Islet precursor cell (in vitro differentiated cells): ENCODE measurements at regions not wholly inside any gene's neighbourhood (a gene's known extent, or its start where the extent isn't known, plus 50 kb on each side); places are given as distances from the start of the nearest gene placed in this dataset.
"Not testable (repeated sequence)": the region's sequence is repeated elsewhere in the genome, so short reads cannot be mapped to it uniquely, and the experiment has no call there.

ENCODE experiments used
- DNase-seq: peaks from one replicate; pipeline ENCODE4 v3.0.0-alpha.2; 2018

DNA sequence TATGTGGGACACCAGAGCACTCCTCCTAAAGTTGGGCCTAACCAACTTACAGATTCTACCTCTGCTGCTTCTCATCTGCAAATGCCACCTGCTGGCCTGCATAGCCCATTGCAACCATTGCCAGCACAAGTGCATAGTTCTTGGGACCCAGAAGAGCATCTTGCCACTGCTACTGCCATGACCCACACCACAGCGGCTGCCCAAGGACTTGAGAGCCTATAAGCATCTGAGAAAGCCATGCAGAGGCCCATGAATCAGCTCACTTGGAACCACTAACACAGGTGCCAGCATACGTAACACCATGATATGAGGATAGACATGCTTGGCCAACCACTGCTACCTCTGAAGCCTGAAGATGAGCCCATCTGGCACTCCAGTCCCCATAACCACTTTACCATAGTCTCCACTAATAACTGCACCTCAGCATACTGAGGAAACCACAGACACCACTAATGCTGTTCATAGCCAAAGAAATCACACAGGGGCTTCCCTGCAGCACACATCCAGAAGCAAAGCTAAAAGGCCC, 258.1 kb upstream of the AGTR2 start:
- no peak for DNase-seq

DNA sequence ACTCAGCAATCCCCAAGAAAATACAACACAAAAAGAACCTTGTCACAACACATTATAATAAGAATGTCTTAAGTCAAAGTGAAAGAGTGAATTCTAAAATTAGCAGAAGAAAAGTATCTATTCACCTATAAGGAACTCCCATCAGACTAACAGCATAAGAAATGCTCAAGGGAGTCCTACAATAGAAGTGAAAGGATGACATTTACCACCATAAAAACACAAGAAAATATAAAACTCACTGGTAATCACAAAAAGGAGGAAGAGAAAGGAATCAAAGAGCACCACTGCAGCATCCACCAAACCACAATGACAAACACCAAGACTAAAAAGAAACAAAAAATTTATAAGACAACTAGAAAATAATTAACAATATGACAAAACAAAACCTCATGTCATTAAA, 257.0 kb upstream of the AGTR2 start:
- DNase-seq, result no peak

DNA sequence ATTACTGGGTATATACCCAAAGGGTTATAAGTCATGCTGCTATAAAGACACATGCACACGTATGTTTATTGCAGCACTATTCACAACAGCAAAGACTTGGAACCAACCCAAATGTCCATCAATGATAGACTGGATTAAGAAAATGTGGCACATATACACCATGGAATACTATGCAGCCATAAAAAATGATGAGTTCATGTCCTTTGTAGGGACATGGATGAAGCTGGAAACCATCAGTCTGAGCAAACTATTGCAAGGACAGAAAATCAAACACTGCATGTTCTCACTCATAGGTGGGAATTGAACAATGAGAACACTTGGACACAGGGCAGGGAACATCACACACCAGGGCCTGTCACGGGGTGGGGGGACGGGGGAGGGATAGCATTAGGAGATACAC, 254.9 kb upstream of the AGTR2 start:
- not testable (repeated sequence) for DNase-seq

DNA sequence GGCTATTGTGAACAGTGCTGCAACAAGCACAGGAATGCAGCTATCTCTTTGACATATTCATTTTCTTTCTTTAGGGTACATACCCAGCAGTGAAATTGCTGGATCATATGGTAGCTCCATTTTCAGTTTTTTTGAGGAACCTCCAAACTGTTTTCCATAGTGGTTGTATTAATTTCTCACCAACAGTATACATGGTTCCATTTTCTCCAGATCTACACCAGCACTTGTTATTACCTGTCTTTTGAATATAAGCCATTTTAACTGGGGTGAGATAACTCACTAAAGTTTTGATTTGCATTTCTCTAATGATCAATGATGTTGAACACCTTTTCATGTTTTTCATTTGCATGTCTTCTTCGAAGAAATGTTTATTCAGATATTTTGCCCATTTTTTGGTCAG, 241.1 kb upstream of the AGTR2 start:
- no peak for DNase-seq

DNA sequence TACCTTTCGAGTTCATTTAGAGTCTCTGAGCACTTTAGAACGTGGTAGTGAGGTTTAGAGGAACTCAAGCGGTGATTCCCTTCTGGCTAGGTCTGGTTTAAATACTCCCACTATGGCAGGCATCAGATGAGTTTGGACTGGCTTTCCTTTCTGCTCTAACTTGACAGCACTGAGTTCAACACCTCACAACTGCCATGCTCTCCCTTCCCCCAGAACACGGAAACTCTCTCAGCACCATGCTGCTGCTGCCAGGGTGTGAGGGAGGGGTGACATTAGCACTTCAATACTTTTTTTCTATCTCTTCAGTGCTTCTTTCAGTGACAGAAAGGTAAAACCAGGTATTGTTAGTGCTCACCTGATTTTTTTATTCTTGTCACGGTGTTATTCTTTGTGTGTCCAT, 234.5 kb upstream of the AGTR2 start:
- no peak for DNase-seq

DNA sequence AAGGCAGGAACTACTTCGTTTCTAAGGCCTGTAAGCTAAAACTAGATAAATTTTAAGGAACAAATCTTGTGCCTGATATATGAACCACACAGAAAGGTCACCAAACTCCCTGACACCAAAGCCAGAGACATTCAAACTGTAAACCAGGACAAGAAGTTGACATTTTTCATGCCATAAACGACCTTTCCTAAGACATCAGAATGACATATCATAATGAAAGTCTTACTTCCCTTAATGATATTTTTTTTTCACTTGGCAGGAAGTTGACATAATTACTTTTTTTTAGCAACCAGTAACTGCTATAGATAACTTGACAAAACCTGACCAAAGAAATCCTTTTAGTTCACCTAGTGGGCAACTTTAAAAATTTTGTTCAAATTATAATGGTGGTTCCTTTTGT, 231.5 kb upstream of the AGTR2 start:
- DNase-seq, result no peak

DNA sequence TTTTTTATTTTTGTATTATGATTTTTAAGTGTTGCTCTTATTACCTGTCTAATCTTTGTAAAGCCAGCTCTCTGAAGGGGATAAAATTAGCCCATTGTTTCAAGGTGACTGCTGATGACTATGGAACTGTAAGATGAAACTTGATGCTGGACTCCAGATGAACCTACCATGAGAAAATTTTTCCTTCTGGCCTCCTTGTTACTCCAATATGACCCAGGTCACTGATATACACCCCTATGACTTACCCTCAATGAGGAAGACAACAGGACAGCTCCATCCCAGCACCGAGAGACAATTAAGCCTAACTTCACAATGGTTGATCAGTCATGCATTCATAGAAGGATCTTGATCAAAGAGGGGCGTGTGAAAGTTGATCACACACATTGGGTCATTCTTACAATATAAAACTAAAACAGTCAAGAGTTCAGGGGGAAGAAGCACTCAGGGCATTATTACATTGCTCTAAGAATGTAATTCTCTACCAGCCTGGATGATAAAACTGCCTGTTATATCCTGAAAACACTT, 230.8 kb upstream of the AGTR2 start:
- no peak for DNase-seq

DNA sequence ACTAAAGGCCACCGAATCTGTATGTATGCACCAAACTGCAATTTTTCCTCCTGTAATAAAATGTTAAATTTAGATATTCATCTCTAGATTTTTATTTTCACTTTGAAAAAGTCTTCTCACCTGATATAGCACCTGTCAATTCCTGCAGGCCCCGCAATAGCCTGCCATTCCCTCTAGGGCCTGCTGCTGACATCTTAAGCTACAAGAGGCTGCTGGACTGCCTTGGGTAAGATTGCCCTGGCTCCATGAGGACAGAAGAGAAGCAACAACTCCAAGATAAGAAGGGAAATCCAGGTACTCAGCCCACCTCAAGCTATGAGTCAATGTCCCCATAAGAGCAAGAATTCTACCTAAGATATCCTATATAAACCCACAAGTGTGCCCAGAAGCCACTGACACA, 230.2 kb upstream of the AGTR2 start:
- DNase-seq, result no peak

DNA sequence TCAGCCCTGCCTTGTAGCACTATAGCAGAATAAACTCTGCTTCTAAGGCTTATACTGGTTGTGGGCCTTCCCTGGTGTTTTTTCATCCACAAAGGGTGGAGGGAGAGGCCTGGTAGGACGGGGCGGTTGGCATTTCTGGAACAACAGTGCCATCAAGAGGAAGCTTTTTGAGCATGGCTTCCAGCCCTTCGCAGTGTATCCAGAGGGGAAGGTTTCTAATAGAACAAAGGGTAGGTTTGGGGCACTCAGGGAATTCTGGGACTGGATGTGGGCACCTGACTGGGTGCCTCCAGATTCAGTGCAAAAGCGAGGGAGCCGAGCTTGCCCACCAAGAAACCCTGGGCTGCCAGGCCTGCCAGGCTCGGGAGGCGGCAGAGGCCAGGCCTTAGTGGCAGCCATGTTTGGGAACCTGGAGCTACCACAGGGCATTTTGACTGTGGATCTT, 229.6 kb upstream of the AGTR2 start:
- peak; percentile 60 for DNase-seq

DNA sequence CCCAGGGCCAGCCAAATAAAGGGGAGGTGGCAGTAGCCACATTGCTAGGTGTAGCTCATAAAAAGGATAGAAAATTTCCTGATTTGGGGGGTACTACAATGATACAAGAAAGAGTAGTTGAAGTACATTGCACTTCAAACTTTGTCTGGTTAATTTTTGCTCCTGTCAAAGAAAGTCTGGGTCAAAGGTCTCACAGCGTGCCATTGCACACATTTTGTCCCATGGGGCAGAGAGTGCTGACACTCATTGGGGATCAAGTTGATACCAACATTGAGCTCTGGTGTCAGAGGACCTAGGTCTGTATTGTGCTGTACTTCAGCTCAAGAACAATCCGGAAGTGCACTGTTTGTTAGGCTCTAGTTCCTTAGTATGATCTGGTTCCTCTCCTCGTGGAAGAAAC, 229.2 kb upstream of the AGTR2 start:
- no peak for DNase-seq

DNA sequence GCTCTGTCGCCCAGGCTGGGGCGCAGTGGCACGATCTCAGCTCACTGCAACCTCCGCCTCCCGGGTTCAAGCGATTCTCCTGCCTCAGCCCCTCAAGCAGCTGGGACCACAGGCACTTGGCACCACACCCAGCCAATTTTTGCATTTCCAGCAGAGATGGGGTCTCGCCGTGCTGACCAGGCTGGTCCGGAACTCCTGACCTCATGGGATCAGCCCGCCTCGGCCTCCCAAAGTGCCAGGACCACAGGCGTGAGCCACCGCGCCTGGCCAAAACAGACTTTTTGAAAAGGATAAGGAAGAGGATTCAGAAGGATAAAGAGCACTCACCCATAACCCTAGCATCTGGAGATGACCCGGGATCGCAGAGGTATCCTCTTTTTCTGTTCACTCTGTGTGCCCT, 224.5 kb upstream of the AGTR2 start:
- DNase-seq, result no peak

DNA sequence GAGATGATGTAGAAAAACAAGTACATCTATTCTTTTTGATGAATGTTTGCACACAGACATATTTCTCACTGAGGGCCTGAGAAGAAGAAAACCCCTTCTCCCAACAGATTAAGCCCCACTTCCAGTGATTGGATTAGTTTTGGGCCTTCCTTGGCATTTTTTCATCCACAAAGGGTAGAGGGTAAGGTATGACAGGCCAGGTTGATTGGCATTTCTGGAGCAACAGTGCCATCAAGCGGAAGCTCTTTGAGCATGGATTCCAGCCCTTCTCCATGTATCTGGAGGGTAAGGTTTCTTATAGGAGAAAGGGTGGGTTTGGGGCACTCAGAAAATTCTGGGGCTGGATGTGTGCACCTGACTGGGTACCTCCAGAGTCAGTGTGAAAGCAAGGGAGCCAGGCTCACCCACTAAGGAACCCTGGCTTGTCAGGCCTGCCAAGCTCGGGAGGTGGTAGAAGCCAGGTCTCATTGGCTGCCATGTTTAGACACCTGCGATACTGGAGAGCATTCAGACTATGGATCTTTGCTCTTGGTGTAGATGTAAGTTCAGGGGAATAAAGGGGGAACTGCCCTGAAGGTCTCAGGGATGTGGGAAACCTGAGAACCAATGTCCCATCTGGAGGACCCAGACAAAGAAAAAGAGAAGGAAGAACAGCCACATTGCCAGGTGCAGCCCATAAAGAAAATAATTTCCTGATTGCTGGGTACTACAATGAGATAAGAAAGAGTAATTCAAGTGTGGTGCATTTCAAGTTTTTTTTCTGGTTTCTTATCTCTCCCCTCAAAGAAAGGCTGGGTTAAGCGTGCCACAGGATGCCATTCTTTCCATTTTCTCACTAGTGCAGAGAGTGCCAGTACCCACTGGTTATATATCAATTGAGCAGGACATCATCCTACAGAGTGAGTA, 222.3 kb upstream of the AGTR2 start:
- no peak for DNase-seq

DNA sequence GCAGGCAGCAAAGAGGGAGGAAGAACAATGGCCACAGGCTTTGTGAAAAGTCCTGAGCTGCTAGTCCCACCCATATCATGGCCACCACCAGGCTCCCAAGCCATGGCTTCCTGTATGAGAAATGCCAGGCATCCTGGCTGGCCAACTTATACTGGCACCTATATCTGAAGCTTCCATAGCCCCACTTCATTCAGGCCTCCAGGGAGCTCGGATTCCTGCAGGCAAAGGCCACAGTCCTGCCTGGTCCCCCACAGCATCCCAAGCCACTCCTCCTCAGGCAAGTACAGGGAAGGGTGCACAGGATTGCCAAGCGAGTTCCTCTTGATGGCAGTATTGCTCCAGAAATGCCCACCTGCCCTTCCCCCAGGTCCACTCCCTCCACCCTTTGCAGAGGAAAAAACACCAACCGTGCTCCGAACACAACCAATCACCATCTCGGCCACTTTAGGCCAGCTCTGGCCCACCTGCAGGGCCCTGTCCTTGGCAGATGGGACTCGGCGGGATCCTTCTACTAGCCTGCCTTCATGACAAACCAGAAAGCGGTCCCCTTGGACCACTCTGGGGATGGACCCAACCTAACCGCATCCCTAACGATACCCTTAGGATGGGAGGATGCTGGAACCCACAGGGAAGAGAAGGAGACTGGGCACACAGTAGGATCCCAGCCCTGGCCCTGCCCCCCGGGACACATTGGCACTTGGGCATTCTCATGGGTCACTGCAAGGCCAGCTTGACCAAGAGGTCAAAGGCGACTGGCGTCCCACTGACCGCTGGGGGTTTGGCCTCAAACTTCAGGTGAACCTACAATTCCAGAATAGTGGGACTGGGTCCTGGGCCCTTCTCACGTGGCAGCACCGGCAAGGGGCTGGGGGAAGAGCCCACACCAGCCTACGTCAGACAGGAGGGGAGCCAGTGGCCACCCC, 220.4 kb upstream of the AGTR2 start:
- no peak for DNase-seq

DNA sequence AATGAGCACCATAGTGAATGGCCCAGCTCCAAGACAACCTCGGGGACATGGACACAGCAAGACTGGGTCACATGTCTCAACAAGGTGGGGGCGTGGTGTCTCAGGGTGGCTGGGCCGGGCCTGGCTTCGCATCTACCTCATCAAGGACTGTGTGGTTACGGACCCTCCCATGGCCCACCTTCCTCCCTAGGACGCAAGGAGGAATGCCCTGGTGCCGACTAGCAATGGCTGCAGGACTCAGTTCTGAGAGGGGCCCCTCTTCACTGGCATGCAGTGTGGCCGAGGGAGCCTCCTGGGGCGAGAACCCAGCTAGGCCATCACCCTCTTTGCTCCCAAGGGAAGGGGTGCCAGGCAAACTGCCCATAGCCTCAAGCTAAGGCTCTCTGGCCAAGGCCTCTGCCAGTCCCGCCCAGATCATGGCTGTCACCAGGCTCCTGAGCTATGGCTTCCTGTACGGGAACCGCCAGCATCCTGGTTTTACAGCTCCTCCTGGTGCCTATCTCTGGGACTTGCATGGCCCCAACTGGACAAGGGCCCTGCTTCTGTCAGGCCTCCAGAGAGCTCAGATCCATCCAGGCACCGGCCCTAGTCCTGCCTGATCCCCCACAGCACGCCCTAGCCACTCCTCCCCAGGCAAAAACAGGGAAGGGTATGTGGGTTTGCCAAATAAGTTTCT, 218.0 kb upstream of the AGTR2 start:
- DNase-seq, result no peak

DNA sequence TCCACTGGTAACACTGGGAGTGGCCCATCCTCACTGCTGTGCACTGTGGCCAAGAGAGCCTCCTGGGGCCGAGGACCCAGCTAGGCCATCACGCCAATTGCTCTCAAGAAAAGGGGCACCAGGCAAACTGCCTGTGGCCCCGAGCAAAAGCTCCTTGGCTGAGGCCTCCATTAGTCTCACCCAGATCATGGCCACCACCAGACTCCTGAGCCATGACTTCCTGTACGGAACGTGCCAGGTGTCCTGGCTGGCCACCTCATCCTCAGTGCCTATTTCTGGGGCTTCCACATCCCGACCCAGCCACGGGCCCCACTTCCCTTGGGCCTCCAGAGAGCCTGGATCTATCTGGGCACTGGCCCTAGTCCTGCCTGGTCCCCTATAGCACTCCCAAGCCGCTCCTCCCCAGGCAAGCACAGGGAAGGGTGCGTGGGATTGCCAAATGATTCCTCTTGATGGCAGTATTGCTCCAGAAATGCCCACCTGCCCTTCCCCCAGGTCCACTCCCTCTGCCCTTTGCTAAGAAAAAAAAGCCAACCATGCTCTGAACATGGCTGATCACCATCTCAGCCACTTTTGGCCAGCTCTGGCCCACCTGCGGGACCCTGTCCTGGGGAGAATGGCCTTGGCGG, 212.6 kb upstream of the AGTR2 start:
- DNase-seq, result peak; percentile 64

DNA sequence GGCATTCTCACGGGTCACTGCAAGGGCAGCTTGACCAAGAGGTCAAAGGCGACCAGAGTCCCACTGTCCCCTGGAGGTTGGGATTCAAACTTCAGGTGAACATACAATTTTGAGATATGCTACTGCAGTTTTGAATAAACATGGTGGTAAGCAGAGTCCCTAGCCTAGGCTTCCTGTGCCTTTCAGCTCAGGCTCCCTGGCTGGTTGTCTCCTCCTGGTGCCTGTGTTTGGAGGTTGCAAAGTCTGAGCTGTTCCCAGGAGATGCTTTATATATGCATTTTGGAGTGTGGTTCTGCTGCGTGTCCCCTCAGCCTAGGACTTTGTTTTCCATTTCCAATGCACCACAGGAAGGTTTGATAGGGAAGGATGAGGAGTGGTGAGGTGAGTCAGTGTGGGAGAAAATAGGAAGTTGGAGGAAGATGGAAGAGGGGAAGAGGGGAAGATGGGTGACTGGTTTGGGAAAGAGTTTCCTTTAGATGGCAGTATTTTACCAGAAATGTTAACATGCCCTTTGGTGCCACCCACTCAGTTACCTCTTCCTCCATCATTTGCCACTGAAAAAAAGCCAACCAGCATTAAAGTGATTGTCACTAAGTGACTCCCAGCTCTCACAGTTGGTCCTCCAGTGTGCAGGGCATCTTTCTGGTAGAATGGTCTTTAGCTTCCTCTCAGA, 211.7 kb upstream of the AGTR2 start:
- DNase-seq, result no peak

DNA sequence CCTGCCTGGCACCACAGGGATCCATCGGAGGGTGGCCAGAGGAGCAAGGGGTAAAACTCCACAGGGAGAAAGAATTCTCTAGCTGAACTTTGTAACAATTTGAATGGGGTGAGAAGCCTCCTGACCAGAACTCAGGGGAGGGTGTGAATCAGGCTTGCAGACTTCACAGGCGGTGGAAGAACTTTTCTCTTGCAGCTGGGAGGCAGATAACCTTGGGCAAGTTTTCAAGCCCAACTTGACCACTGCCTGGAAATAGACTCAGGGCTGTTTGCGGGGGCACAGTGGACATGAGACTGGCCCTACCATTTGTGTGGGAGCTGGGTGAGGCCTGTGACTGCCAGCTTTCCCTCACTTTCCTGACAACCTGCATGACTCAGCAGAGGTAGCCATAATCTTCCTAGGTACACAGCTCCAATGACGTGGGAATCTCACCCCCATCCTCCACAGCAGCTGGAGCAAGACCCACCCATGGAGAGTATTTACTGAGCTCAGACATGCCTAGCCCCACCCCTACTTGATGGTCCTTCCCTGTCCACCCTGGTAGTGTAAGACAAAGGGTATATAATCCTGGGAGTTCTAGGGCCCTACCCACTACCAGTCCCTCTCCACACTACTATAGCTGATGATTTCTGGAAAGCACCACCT, 210.0 kb upstream of the AGTR2 start:
- DNase-seq, result no peak

DNA sequence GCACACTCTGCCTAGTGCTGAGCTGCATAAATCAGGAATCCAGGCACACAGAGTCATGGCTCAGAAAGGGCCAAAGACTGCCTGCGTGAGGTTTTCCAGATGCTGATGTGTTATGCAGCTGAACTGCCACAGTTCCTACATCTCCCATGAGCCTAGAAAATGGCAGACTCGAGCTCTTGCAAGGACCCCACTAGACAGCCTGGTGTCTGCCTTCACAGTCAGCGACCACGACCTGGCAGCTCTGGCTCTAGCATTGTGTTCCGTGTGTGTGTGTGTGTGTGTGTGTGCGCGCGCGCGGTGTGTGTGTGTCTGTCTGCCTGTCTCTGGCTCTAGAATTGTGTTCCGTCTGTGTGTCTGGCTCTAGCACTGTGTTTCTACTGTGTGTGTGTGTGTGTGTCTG, 203.6 kb upstream of the AGTR2 start:
- peak; percentile 69 for DNase-seq

DNA sequence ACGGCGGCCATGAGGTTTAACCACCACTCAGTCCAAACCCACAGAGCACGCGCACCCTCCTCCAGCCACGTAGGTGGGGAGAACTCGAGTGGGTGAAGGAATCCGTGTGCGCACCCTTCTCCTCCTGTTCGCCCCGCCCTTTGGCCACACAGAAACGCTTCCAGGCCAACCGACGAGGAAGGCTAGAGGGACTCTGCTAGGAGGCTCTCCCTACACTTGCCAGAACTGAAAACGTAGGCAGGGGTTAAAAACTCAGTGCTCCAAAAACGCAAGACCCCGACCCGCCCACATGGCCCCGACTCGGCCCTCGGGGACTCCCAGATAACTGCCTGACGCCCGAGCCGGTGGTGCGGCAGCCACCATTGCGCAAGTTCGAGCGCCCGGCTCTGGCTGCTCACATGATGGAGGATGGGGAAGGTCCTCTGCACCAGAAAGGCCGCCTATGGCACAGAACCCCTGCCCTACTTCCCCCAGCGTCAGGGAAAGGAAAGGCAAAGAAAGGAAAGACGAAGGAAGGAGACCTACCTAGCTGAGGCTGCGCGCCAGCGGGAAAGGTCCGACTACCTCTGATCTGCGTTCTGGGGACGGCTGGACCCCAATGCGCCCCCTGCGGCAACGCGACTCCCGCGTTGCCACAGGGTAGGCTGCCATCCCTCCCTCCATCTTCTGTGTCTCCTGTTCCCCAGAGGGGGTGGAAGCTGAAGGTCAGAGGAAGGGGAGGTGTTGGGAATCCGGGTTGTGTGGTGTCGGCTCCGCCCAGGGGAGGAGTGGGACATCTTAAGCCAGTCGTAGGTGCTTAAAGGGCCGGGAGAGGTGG, 201.9 kb upstream of the AGTR2 start:
- DNase-seq, result peak; percentile 93

DNA sequence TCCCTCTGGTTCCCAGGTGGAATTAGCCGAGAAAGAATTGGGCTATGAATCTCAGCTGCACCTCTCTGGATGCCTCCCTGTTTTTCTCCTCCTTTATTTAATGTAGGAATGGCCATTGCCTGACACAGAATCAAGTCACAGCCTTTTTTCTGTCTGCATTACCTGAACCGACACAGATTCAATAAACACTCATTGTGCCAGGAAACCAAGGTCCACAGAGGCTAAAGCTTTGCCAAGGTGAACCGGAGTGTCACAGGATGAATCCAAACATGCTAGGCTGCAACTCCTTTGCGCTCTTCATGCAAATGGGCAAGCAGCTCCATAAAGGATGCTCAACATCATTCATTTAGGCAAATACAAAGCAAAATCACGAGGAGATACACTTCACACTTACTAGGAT, 199.8 kb upstream of the AGTR2 start:
- DNase-seq, result no peak
